Endothelial cell of umbilical vein (primary cell): ENCODE measurements at regions not wholly inside any gene's neighbourhood (a gene's known extent, or its start where the extent isn't known, plus 50 kb on each side); places are given as distances from the start of the nearest gene placed in this dataset.

Source experiments
- EZH2 ChIP-seq: IDR thresholded peaks from 2 replicates; pipeline ENCODE4 v1.6.1; 2012; ENCODE audit warnings: borderline replicate concordance, low read depth, mild to moderate bottlenecking, moderate library complexity, low read length, inconsistent platforms; ENCODE audit not compliant: severe bottlenecking
- JUN ChIP-seq: IDR thresholded peaks from 2 replicates; pipeline ENCODE4 v1.6.1; 2011; ENCODE audit warnings: borderline replicate concordance, low read depth; ENCODE audit not compliant: insufficient read length, insufficient read depth
- POLR2A ChIP-seq: IDR thresholded peaks from 2 replicates; pipeline ENCODE4 v1.6.1; 2012; ENCODE audit warnings: low read depth, mild to moderate bottlenecking, control low read depth, low read length
- TF ChIP-seq, protein P1 (sequence below), 2 donors: IDR thresholded peaks; 1 replicate in 1 of 2; 2 replicates in 1 of 2; pipeline ENCODE4 v1.5.1; 2011; ENCODE audit warnings: low read length in 2 of 2, mild to moderate bottlenecking in 2 of 2, moderate library complexity in 2 of 2, control low read depth in 1 of 2, inconsistent platforms in 1 of 2, low read depth in 1 of 2; ENCODE audit not compliant: insufficient read depth in 1 of 2; ENCODE audit errors: extremely low read depth in 1 of 2

DNA sequence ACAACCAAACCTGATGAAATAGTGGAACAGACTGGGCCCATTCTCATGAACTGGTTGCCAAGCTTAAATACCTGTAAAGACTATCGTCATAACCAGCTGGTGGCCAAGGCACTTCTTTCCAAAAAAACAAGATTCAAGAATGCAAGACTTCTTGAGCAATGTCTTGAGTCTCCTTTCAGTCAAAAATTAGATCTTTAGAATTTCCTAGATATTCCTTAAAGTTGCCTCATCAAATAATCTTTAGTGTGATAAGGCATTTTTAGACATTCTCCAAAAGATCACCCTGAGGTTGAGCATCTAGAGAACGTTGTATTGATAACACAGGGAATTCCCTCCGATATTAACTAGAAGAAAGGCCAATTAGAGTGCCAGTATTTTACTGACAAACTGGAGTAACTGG, 236.4 kb upstream of the MEX3C start:
- TF ChIP-seq EZH2: no peak
- TF ChIP-seq, protein P1, sequence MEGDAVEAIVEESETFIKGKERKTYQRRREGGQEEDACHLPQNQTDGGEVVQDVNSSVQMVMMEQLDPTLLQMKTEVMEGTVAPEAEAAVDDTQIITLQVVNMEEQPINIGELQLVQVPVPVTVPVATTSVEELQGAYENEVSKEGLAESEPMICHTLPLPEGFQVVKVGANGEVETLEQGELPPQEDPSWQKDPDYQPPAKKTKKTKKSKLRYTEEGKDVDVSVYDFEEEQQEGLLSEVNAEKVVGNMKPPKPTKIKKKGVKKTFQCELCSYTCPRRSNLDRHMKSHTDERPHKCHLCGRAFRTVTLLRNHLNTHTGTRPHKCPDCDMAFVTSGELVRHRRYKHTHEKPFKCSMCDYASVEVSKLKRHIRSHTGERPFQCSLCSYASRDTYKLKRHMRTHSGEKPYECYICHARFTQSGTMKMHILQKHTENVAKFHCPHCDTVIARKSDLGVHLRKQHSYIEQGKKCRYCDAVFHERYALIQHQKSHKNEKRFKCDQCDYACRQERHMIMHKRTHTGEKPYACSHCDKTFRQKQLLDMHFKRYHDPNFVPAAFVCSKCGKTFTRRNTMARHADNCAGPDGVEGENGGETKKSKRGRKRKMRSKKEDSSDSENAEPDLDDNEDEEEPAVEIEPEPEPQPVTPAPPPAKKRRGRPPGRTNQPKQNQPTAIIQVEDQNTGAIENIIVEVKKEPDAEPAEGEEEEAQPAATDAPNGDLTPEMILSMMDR (IDR thresholded peaks at IDR 0.05; ENCODE audit: extremely low read depth in 1 of 2, insufficient read depth in 1 of 2, low read depth in 1 of 2, low read length in 2 of 2): no peak
- no peak for TF ChIP-seq JUN
- TF ChIP-seq POLR2A: no peak
